Ishikawa (cell line): ENCODE measurements at regions not wholly inside any gene's neighbourhood (a gene's known extent, or its start where the extent isn't known, plus 50 kb on each side); places are given as distances from the start of the nearest gene placed in this dataset.

Source experiments
- CEBPB ChIP-seq: IDR thresholded peaks from 2 replicates; pipeline ENCODE4 v1.6.1; 2012
- CREB1 ChIP-seq: IDR thresholded peaks from 2 replicates; pipeline ENCODE4 v1.6.1; 2012; ENCODE audit warnings: low read depth
- EGR1 ChIP-seq: IDR thresholded peaks from 2 replicates; pipeline ENCODE4 v1.6.1; 2012
- EP300 ChIP-seq: IDR thresholded peaks from 2 replicates; pipeline ENCODE4 v1.6.1; 2012; ENCODE audit warnings: borderline replicate concordance
- FOXM1 ChIP-seq: IDR thresholded peaks from 2 replicates; pipeline ENCODE4 v1.6.1; 2012; ENCODE audit warnings: low read depth, borderline replicate concordance
- MAX ChIP-seq: IDR thresholded peaks from 2 replicates; pipeline ENCODE4 v1.6.1; 2012
- NFIC ChIP-seq: IDR thresholded peaks from 2 replicates; pipeline ENCODE4 v1.6.1; 2012
- RAD21 ChIP-seq: IDR thresholded peaks from 2 replicates; pipeline ENCODE4 v1.6.1; 2012; ENCODE audit warnings: low read depth
- REST ChIP-seq: IDR thresholded peaks from 2 replicates; pipeline ENCODE4 v1.6.1; 2012; ENCODE audit warnings: low read depth, mild to moderate bottlenecking
- TAF1 ChIP-seq: IDR thresholded peaks from 2 replicates; pipeline ENCODE4 v1.6.1; 2012; ENCODE audit warnings: low read depth, mild to moderate bottlenecking
- TCF12 ChIP-seq: IDR thresholded peaks from 2 replicates; pipeline ENCODE4 v1.6.1; 2012; ENCODE audit warnings: low read depth
- TEAD4 ChIP-seq: IDR thresholded peaks from 2 replicates; pipeline ENCODE4 v1.6.1; 2012
- USF1 ChIP-seq: IDR thresholded peaks from 2 replicates; pipeline ENCODE4 v1.6.1; 2012
- YY1 ChIP-seq: IDR thresholded peaks from 2 replicates; pipeline ENCODE4 v1.6.1; 2012; ENCODE audit warnings: low read depth
- ZBTB7A ChIP-seq: IDR thresholded peaks from 2 replicates; pipeline ENCODE4 v1.6.1; 2012; ENCODE audit warnings: low read depth

GRCh38 chr1:238488401-238488800, 597.7 kb upstream of the ZP4 start:
- TF ChIP-seq NFIC (no peak), CEBPB (no peak), EGR1 (no peak), TEAD4 (no peak), TCF12 (no peak), CREB1 (no peak)

GRCh38 chr1:238487931-238488330, 597.2 kb upstream of the ZP4 start:
- TF ChIP-seq YY1 = no peak
- TF ChIP-seq TEAD4 = no peak
- no peak for TF ChIP-seq TAF1
- TF ChIP-seq NFIC = no peak
- TF ChIP-seq CREB1 = no peak
- TF ChIP-seq CEBPB = no peak
- no peak for TF ChIP-seq TCF12

- TF ChIP-seq TEAD4 = peak; percentile 32; the same call in 1 of the 2 replicates
- TF ChIP-seq FOXM1 = no peak
- peak; percentile 16; the same call in 1 of the 2 replicates for TF ChIP-seq CEBPB
- no peak for TF ChIP-seq REST
- peak; percentile 32; the same call in 1 of the 2 replicates for TF ChIP-seq TCF12
- no peak for TF ChIP-seq NFIC
- TF ChIP-seq CREB1 = no peak
- no peak for TF ChIP-seq USF1
- TF ChIP-seq RAD21 = no peak; the same call in 1 of the 2 replicates
- TF ChIP-seq MAX = 0 out of 2 replicates have a peak, but pooled peaks have one; percentile 13
- TF ChIP-seq EGR1 = no peak
- TF ChIP-seq TAF1 = peak; percentile 55; the same call in 1 of the 2 replicates
- TF ChIP-seq ZBTB7A = no peak
- peak; percentile 41; the same call in 1 of the 2 replicates for TF ChIP-seq YY1
- peak; percentile 41; the same call in 1 of the 2 replicates for TF ChIP-seq EP300
Measured at GRCh38 chr1:238485912-238486209, 595.1 kb upstream of the ZP4 start.

- TF ChIP-seq EGR1 (no peak), REST (no peak), ZBTB7A (no peak), FOXM1 (no peak), CREB1 (no peak), TCF12 (no peak), EP300 (no peak), YY1 (peak; percentile 91), TAF1 (peak; percentile 57), RAD21 (no peak), CEBPB (peak; percentile 96), NFIC (peak; percentile 62)
Measured at GRCh38 chr1:238485057-238485911, 594.6 kb upstream of the ZP4 start.

- TF ChIP-seq TCF12 (no peak), REST (no peak), RAD21 (no peak), EGR1 (no peak), EP300 (no peak), YY1 (no peak), TEAD4 (no peak), CEBPB (no peak), FOXM1 (no peak)
Measured at GRCh38 chr1:238484121-238484520, 593.4 kb upstream of the ZP4 start.
